ENCODE measurements at regions not wholly inside any gene's neighbourhood (a gene's known extent, or its start where the extent isn't known, plus 50 kb on each side); places are given as distances from the start of the nearest gene placed in this dataset.
"Not testable (repeated sequence)": the region's sequence is repeated elsewhere in the genome, so short reads cannot be mapped to it uniquely, and the experiment has no call there.

GRCh38 chr20:50330504-50331313 lies 140.1 kb downstream of the CEBPB start:
- no peak for TF ChIP-seq CTCF (IDR thresholded peaks at IDR 0.05; ENCODE audit: low read depth, low read length, missing control alignments)
- in situ Hi-C loops (cut with HindIII; ENCODE audit: low pct_ligation_motif_present, low sequenced_read_pairs), result no loop called here
- no peak for DNase-seq
- H3K27me3 ChIP-seq (replicated peaks), result no peaks in the 10 kb centered on the region
- no peaks in the 10 kb centered on the region for H3K36me3 ChIP-seq (replicated peaks)
- no peak overlapping the region for H3K27ac ChIP-seq
- no peak overlapping the region for H3K4me3 ChIP-seq (ENCODE audit: low read depth, low read length)

GRCh38 chr20:50331469-50332363 lies 141.1 kb downstream of the CEBPB start:
- Histone ChIP-seq H3K27me3 (replicated peaks) (no peaks in the 10 kb centered on the region), H3K4me3 (ENCODE audit: low read depth, low read length) (no peak overlapping the region), H3K36me3 (replicated peaks) (no peaks in the 10 kb centered on the region), H3K27ac (no peak overlapping the region)
- DNase-seq, result no peak
- in situ Hi-C loops (cut with HindIII; ENCODE audit: low pct_ligation_motif_present, low sequenced_read_pairs), result no loop called here
- no peak for TF ChIP-seq CTCF (IDR thresholded peaks at IDR 0.05; ENCODE audit: low read depth, low read length, missing control alignments)

- no peaks in the 10 kb centered on the region for H3K36me3 ChIP-seq (replicated peaks)
- no peak for DNase-seq
- no peaks in the 10 kb centered on the region for H3K27me3 ChIP-seq (replicated peaks)
- no peak overlapping the region for H3K4me3 ChIP-seq (ENCODE audit: low read depth, low read length)
- H3K27ac ChIP-seq, result no peak overlapping the region
- TF ChIP-seq CTCF (IDR thresholded peaks at IDR 0.05; ENCODE audit: low read depth, low read length, missing control alignments), result no peak
- in situ Hi-C loops (cut with HindIII; ENCODE audit: low pct_ligation_motif_present, low sequenced_read_pairs), result no loop called here
Observed at GRCh38 chr20:50332491-50332980, 141.9 kb downstream of the CEBPB start.

GRCh38 chr20:50333131-50333670 lies 142.6 kb downstream of the CEBPB start:
- no peak for TF ChIP-seq CTCF (IDR thresholded peaks at IDR 0.05; ENCODE audit: low read depth, low read length, missing control alignments)
- no peak for DNase-seq
- Histone ChIP-seq H3K4me3 (ENCODE audit: low read depth, low read length) (no peak overlapping the region), H3K36me3 (replicated peaks) (no peaks in the 10 kb centered on the region), H3K27ac (no peak overlapping the region), H3K27me3 (replicated peaks) (no peaks in the 10 kb centered on the region)
- in situ Hi-C loops (cut with HindIII; ENCODE audit: low pct_ligation_motif_present, low sequenced_read_pairs), result no loop called here

DNA sequence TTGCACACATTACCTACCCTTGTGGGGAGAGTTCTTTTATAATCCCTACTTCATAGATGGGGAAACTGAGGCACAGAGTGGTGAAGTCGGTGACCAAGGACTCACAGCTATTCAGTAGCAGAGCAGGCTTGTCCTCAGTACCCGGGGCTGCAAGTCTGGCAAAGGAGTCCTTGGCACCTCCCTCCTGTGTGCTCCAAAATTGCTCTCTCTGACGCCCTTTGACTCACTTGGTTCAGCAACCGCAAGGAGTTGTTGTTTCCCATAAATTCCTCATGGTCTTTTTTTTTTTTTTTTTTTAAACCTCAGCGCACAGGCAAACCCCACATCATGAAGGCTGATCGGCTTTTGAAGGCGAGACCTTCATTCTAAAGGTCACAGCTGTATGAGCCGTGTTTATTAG lies 143.2 kb downstream of the CEBPB start:
- in situ Hi-C loops (cut with HindIII; ENCODE audit: low pct_ligation_motif_present, low sequenced_read_pairs), result no loop called here
- H3K4me3 ChIP-seq (ENCODE audit: low read depth, low read length), result no peak overlapping the region
- DNase-seq, result peak; percentile 77

GRCh38 chr20:50334512-50334911 lies 143.9 kb downstream of the CEBPB start:
- H3K27me3 ChIP-seq (replicated peaks); DNase-seq; H3K36me3 ChIP-seq (replicated peaks); H3K4me3 ChIP-seq (ENCODE audit: low read depth, low read length); H3K27ac ChIP-seq; in situ Hi-C loops (cut with HindIII; ENCODE audit: low pct_ligation_motif_present, low sequenced_read_pairs): not testable (repeated sequence)

More for the DNA sequence above, 143.2 kb downstream of the CEBPB start:
- H3K36me3 ChIP-seq (replicated peaks), result no peaks in the 10 kb centered on the region
- H3K27ac ChIP-seq, result no peak overlapping the region
- TF ChIP-seq CTCF (IDR thresholded peaks at IDR 0.05; ENCODE audit: low read depth, low read length, missing control alignments), result no peak
- H3K27me3 ChIP-seq (replicated peaks), result no peaks in the 10 kb centered on the region
